ENCODE measurements at regions not wholly inside any gene's neighbourhood (a gene's known extent, or its start where the extent isn't known, plus 50 kb on each side); places are given as distances from the start of the nearest gene placed in this dataset.

- no peak overlapping the region for H3K9ac ChIP-seq
- WGBS (ENCODE audit: low lambda C conversion rate): 55% methylated on average over 10 of the region's 10 CpGs
- no peaks in the 10 kb centered on the region for H3K36me3 ChIP-seq (replicated peaks in 1 of 2; ENCODE audit: control insufficient read depth in 1 of 2, insufficient read depth in 2 of 2, low read length in 1 of 2)
- ChIA-PET POLR2A (no interaction called here), CTCF (interaction anchor here (1.8 kb wide), 1 partner anchor 8 kb away, joined by 7 read pairs; no protein-coding TSS in a partner anchor)
- H3K4me2 ChIP-seq: no peak overlapping the region
- no peaks in the 10 kb centered on the region for H3K27me3 ChIP-seq (ENCODE audit: insufficient read depth)
- no peaks in the 10 kb centered on the region for H4K20me1 ChIP-seq (ENCODE audit: insufficient read depth)
- H3K27ac ChIP-seq (ENCODE audit: low read depth in 2 of 2, low read length in 1 of 2): no peak overlapping the region
- no peak overlapping the region for H2AFZ ChIP-seq (ENCODE audit: low read depth)
- no peaks in the 10 kb centered on the region for H3K9me3 ChIP-seq
- TF ChIP-seq FOSL2 (IDR thresholded peaks at IDR 0.05; ENCODE audit: borderline replicate concordance, low read depth) (no peak), GATA2 (CRISPR knock-in tag; IDR thresholded peaks at IDR 0.05) (no peak), TEAD4 (IDR thresholded peaks at IDR 0.05; ENCODE audit: borderline replicate concordance, insufficient read depth) (no peak), TCF12 (IDR thresholded peaks at IDR 0.05) (no peak), IRF3 (IDR thresholded peaks at IDR 0.05; ENCODE audit: low read depth, low read length) (no peak), RCOR1 (IDR thresholded peaks at IDR 0.05; ENCODE audit: low read length) (no peak), PBX3 (IDR thresholded peaks at IDR 0.05) (no peak), YY1 (IDR thresholded peaks at IDR 0.05; ENCODE audit: low read depth) (no peak), RXRA (IDR thresholded peaks at IDR 0.05; ENCODE audit: borderline replicate concordance, low read depth) (no peak)
- no peaks in the 10 kb centered on the region for H3K9me2 ChIP-seq
- H3K4me1 ChIP-seq (ENCODE audit: control insufficient read depth in 1 of 2, insufficient read depth in 2 of 2, low read depth in 1 of 2, low read length in 1 of 2): no peaks in the 10 kb centered on the region; a peak in 1 of 4 replicates
- no peak for DNase-seq
- H3K4me3 ChIP-seq (ENCODE audit: low read depth in 2 of 2, low read length in 1 of 2): no peak overlapping the region
- H3K79me2 ChIP-seq (ENCODE audit: insufficient read depth): no peaks in the 10 kb centered on the region
- no peaks in the 10 kb centered on the region for H3F3A ChIP-seq (replicated peaks; ENCODE audit: insufficient read depth)
Observed at GRCh38 chr18:7172611-7173010, 55.0 kb upstream of the LAMA1 start.

- Histone ChIP-seq H3F3A (replicated peaks; ENCODE audit: insufficient read depth) (no peaks in the 10 kb centered on the region), H3K79me2 (ENCODE audit: insufficient read depth) (no peaks in the 10 kb centered on the region), H3K4me3 (ENCODE audit: low read depth in 2 of 2, low read length in 1 of 2) (no peak overlapping the region), H3K9me2 (no peaks in the 10 kb centered on the region), H3K36me3 (replicated peaks in 1 of 2; ENCODE audit: control insufficient read depth in 1 of 2, insufficient read depth in 2 of 2, low read length in 1 of 2) (no peaks in the 10 kb centered on the region), H3K9ac (no peak overlapping the region), H3K27me3 (ENCODE audit: insufficient read depth) (no peaks in the 10 kb centered on the region), H3K4me2 (no peak overlapping the region), H3K4me1 (ENCODE audit: control insufficient read depth in 1 of 2, insufficient read depth in 2 of 2, low read depth in 1 of 2, low read length in 1 of 2) (no peaks in the 10 kb centered on the region; a peak in 1 of 4 replicates), H2AFZ (ENCODE audit: low read depth) (no peak overlapping the region), H3K9me3 (no peaks in the 10 kb centered on the region), H3K27ac (ENCODE audit: low read depth in 2 of 2, low read length in 1 of 2) (no peak overlapping the region), H4K20me1 (ENCODE audit: insufficient read depth) (no peaks in the 10 kb centered on the region)
- no peak for DNase-seq
- WGBS (ENCODE audit: low lambda C conversion rate): 70% methylated on average over 6 of the region's 8 CpGs
- ChIA-PET POLR2A (no interaction called here), CTCF (no interaction called here)
- TF ChIP-seq MXI1 (IDR thresholded peaks at IDR 0.05; ENCODE audit: low read depth, low read length) (no peak), CHD2 (IDR thresholded peaks at IDR 0.05; ENCODE audit: low read length, partially characterized antibody) (no peak), USF2 (IDR thresholded peaks at IDR 0.05; ENCODE audit: borderline replicate concordance, low read depth, low read length) (no peak), JUND (IDR thresholded peaks at IDR 0.05) (no peak), ELF1 (IDR thresholded peaks at IDR 0.05) (no peak), RFX5 (IDR thresholded peaks at IDR 0.05; ENCODE audit: low read length) (no peak), SIN3A (IDR thresholded peaks at IDR 0.05; ENCODE audit: borderline replicate concordance, low read depth, low read length) (no peak), GATA2 (CRISPR knock-in tag; IDR thresholded peaks at IDR 0.05) (no peak), FOXM1 (IDR thresholded peaks at IDR 0.05; ENCODE audit: low read depth) (no peak)
Observed at GRCh38 chr18:7170292-7170691, 52.7 kb upstream of the LAMA1 start.

All from SK-N-SH (cell line).